Breast epithelium (tissue), 4 donors: ENCODE measurements at regions not wholly inside any gene's neighbourhood (a gene's known extent, or its start where the extent isn't known, plus 50 kb on each side); places are given as distances from the start of the nearest gene placed in this dataset.

ENCODE experiments used
- DNase-seq, 2 donors: peaks; one replicate each; pipeline ENCODE4 v3.0.0-alpha.2; 2019; ENCODE audit warnings: low spot score in 2 of 2
- H3K27ac ChIP-seq, 2 donors: fragments of 200-600 bp; sonication (generic) in 1 of 2; one replicate each; pipeline ENCODE4 v1.5.1; 2016 to 2019; ENCODE audit warnings: mild to moderate bottlenecking in 1 of 2
- H3K27me3 ChIP-seq, 2 donors: fragments of 200-600 bp; sonication (generic) in 1 of 2; one replicate each; pipeline versions ENCODE4 v1.5.1 to v1.6.0; 2017 to 2019; ENCODE audit warnings: control low read depth in 1 of 2, mild to moderate bottlenecking in 1 of 2
- H3K36me3 ChIP-seq: fragments of 200-600 bp; one replicate; pipeline ENCODE4 v1.5.1; 2019
- H3K4me1 ChIP-seq, 2 donors: fragments of 200-600 bp; sonication (generic); one replicate each; pipeline ENCODE4 v1.5.1; 2016 to 2019; ENCODE audit warnings: control low read depth in 1 of 2
- H3K4me3 ChIP-seq, 3 donors: fragments of 200-600 bp; sonication (generic); 1 replicate in 2 of 3; 2 replicates in 1 of 3; pipeline ENCODE4 v1.5.1; 2016 to 2019; ENCODE audit warnings: mild to moderate bottlenecking in 3 of 3, moderate library complexity in 2 of 3
- H3K9me3 ChIP-seq, 2 donors: fragments of 200-600 bp; sonication (generic) in 1 of 2; one replicate each; pipeline ENCODE4 v1.5.1; 2016 to 2019; ENCODE audit warnings: control low read depth in 1 of 2
- CTCF ChIP-seq, 3 donors: fragments of 450-650 bp; IDR thresholded peaks; one replicate each; pipeline ENCODE4 v1.5.1; 2016 to 2017; ENCODE audit warnings: antibody characterized with exemption in 3 of 3, mild to moderate bottlenecking in 3 of 3, moderate library complexity in 3 of 3
- POLR2A ChIP-seq: fragments of 450-650 bp; IDR thresholded peaks from one replicate; pipeline ENCODE4 v1.6.1; 2016; ENCODE audit warnings: antibody characterized with exemption, mild to moderate bottlenecking, moderate library complexity
- POLR2AphosphoS5 ChIP-seq, 3 donors: sonication (generic); formaldehyde crosslinking; IDR thresholded peaks; one replicate each; pipeline ENCODE4 v1.6.1; 2017; ENCODE audit warnings: antibody characterized with exemption in 3 of 3
- intact Hi-C: fragments of 100-400 bp; cut with DNase I; formaldehyde crosslinking; loops from one replicate; pipeline ENCODE4 v1.15.1; 2023; ENCODE audit warnings: low total_unique reads

- TF ChIP-seq CTCF (IDR thresholded peaks at IDR 0.05) (no peak), POLR2AphosphoS5 (IDR thresholded peaks at IDR 0.05) (no peak), POLR2A (no peak)
- Histone ChIP-seq H3K9me3 (no peaks in the 10 kb centered on the region), H3K4me1 (no peaks in the 10 kb centered on the region), H3K36me3 (no peaks in the 10 kb centered on the region), H3K4me3 (no peak overlapping the region), H3K27me3 (no peaks in the 10 kb centered on the region), H3K27ac (no peak overlapping the region)
- intact Hi-C loops = no loop called here
- no peak for DNase-seq
These were observed 244.2 kb upstream of the SOX21 start for GRCh38 chr13:94956417-94957110.

- no peak for DNase-seq
- intact Hi-C loops = no loop called here
- Histone ChIP-seq H3K4me1 (no peaks in the 10 kb centered on the region), H3K27ac (no peak overlapping the region), H3K4me3 (no peak overlapping the region), H3K9me3 (no peaks in the 10 kb centered on the region), H3K27me3 (no peaks in the 10 kb centered on the region), H3K36me3 (no peaks in the 10 kb centered on the region)
- TF ChIP-seq POLR2A (no peak), CTCF (IDR thresholded peaks at IDR 0.05) (no peak), POLR2AphosphoS5 (IDR thresholded peaks at IDR 0.05) (no peak)
These were observed 240.4 kb upstream of the SOX21 start for GRCh38 chr13:94952787-94953186.

GRCh38 chr13:94950303-94950702 is 238.0 kb upstream of the SOX21 start:
- no peaks in the 10 kb centered on the region for H3K36me3 ChIP-seq
- no peaks in the 10 kb centered on the region for H3K4me1 ChIP-seq
- DNase-seq = no peak
- no peaks in the 10 kb centered on the region for H3K9me3 ChIP-seq
- no peak overlapping the region for H3K27ac ChIP-seq
- intact Hi-C loops = no loop called here
- no peaks in the 10 kb centered on the region for H3K27me3 ChIP-seq
- no peak overlapping the region for H3K4me3 ChIP-seq
- TF ChIP-seq POLR2AphosphoS5 (IDR thresholded peaks at IDR 0.05) (no peak), CTCF (IDR thresholded peaks at IDR 0.05) (no peak), POLR2A (no peak)

GRCh38 chr13:94947965-94948371 is 235.6 kb upstream of the SOX21 start:
- intact Hi-C loops = no loop called here
- no peak for DNase-seq
- Histone ChIP-seq H3K9me3 (no peaks in the 10 kb centered on the region), H3K4me3 (no peak overlapping the region), H3K27me3 (no peaks in the 10 kb centered on the region), H3K4me1 (no peaks in the 10 kb centered on the region), H3K36me3 (no peaks in the 10 kb centered on the region), H3K27ac (no peak overlapping the region)
- TF ChIP-seq CTCF (IDR thresholded peaks at IDR 0.05) (no peak), POLR2A (no peak), POLR2AphosphoS5 (IDR thresholded peaks at IDR 0.05) (no peak)

GRCh38 chr13:94947392-94947791 is 235.0 kb upstream of the SOX21 start:
- TF ChIP-seq POLR2A (no peak), POLR2AphosphoS5 (IDR thresholded peaks at IDR 0.05) (no peak), CTCF (IDR thresholded peaks at IDR 0.05) (no peak)
- no peak for DNase-seq
- Histone ChIP-seq H3K4me3 (no peak overlapping the region), H3K36me3 (no peaks in the 10 kb centered on the region), H3K27me3 (no peaks in the 10 kb centered on the region), H3K4me1 (no peaks in the 10 kb centered on the region), H3K9me3 (peaks cover 0 to 4% of the 10 kb centered on the region in 2 donors), H3K27ac (no peak overlapping the region)
- intact Hi-C loops = no loop called here
